CD4-positive, alpha-beta T cell (primary cell): ENCODE measurements at regions not wholly inside any gene's neighbourhood (a gene's known extent, or its start where the extent isn't known, plus 50 kb on each side); places are given as distances from the start of the nearest gene placed in this dataset.

ENCODE experiments used
- ATAC-seq: fragments of 200-7000 bp; cut with Tn5 transposase; one replicate; pipeline ENCODE4 v1.10.0; 2022; ENCODE audit warnings: mild to moderate bottlenecking; ENCODE audit not compliant: poor library complexity
- CTCF ChIA-PET: fragments of 350-600 bp; sonication (Branson Sonifier 250); formaldehyde crosslinking; loops from one replicate; lab custom pipeline; 2021; ENCODE audit warnings: antibody characterized with exemption, inconsistent platforms; lab: Charles Lee
- POLR2A ChIA-PET: fragments of 350-600 bp; sonication (Branson Sonifier 250); formaldehyde crosslinking; loops from one replicate; lab custom pipeline; 2021; ENCODE audit warnings: antibody characterized with exemption, inconsistent platforms; lab: Charles Lee
- DNase-seq, 14 experiments: peaks; one replicate each; pipeline ENCODE4 v3.0.0-alpha.2; 2013 to 2020; ENCODE audit warnings: mixed read lengths in 2 of 14
- H3K27ac ChIP-seq, 2 donors: one replicate each; pipeline versions ENCODE4 v1.5.1 to v1.7.0; 2013; ENCODE audit warnings: low read length in 2 of 2, low read depth in 1 of 2, mild to moderate bottlenecking in 1 of 2
- H3K27me3 ChIP-seq, 2 experiments: 1 replicate in 1 of 2; 2 replicates in 1 of 2; pipeline versions ENCODE4 v1.6.1 to v1.7.0; 2013; ENCODE audit warnings: low read length in 2 of 2, control low read depth in 1 of 2, mild to moderate bottlenecking in 1 of 2, moderate library complexity in 1 of 2; ENCODE audit not compliant: insufficient read depth in 2 of 2, control insufficient read depth in 1 of 2
- H3K36me3 ChIP-seq: one replicate; pipeline ENCODE4 v1.6.1; 2013; ENCODE audit warnings: low read length, control low read depth; ENCODE audit not compliant: insufficient read depth
- H3K4me1 ChIP-seq: one replicate; pipeline ENCODE4 v1.6.1; 2013; ENCODE audit warnings: low read length, control low read depth; ENCODE audit not compliant: insufficient read depth
- H3K4me3 ChIP-seq: one replicate; pipeline ENCODE4 v1.5.1; 2013; ENCODE audit warnings: mild to moderate bottlenecking, low read length, moderate library complexity
- H3K9me3 ChIP-seq, 2 experiments: 1 replicate in 1 of 2; 2 replicates in 1 of 2; pipeline versions ENCODE4 v1.6.1 to v1.7.0; 2013; ENCODE audit warnings: low read length in 2 of 2, mild to moderate bottlenecking in 2 of 2, control low read depth in 1 of 2, moderate library complexity in 1 of 2; ENCODE audit not compliant: control insufficient read depth in 1 of 2, insufficient read depth in 1 of 2
- H3K27ac Mint-ChIP-seq: one replicate; pipeline ENCODE4 v1.8.0; 2020; ENCODE audit warnings: mixed read lengths
- H3K27me3 Mint-ChIP-seq: one replicate; pipeline ENCODE4 v1.8.0; 2021; ENCODE audit warnings: mixed read lengths
- H3K36me3 Mint-ChIP-seq: one replicate; pipeline ENCODE4 v1.8.0; 2021; ENCODE audit warnings: low read depth, mixed read lengths
- H3K4me1 Mint-ChIP-seq: one replicate; pipeline ENCODE4 v1.8.0; 2021; ENCODE audit warnings: low read depth, mixed read lengths
- H3K4me3 Mint-ChIP-seq: one replicate; pipeline ENCODE4 v1.8.0; 2020; ENCODE audit warnings: mild to moderate bottlenecking, mixed read lengths
- H3K9me3 Mint-ChIP-seq: one replicate; pipeline ENCODE4 v1.8.0; 2020; ENCODE audit warnings: mixed read lengths
- CTCF ChIP-seq: fragments of 200-600 bp; IDR thresholded peaks from one replicate; pipeline ENCODE4 v1.8.0; 2022; ENCODE audit warnings: antibody characterized with exemption, mild to moderate bottlenecking
- intact Hi-C, 2 experiments: fragments of 100-400 bp; cut with DNase I in 1 of 2; cut with micrococcal nuclease in 1 of 2; formaldehyde crosslinking; loops; one replicate each; pipeline versions ENCODE4 v1.15.1 to v1.9.0; 2023 to 2025; cut with DNase I, micrococcal nuclease

GRCh38 chr12:89787763-89788162 lies 79.1 kb upstream of the ATP2B1 start:
- H3K27me3 ChIP-seq, result no peaks in the 10 kb centered on the region
- H3K36me3 ChIP-seq, result no peaks in the 10 kb centered on the region
- POLR2A ChIA-PET, result no interaction called here
- Mint-ChIP-seq H3K4me1 (no peaks in the 10 kb centered on the region), H3K4me3 (no peak overlapping the region), H3K27me3 (no peaks in the 10 kb centered on the region), H3K9me3 (peaks cover 7% of the 10 kb centered on the region), H3K36me3 (peaks cover 7% of the 10 kb centered on the region), H3K27ac (no peak overlapping the region)
- intact Hi-C loops, result no loop called here
- H3K4me1 ChIP-seq, result no peaks in the 10 kb centered on the region
- ATAC-seq (no peak), DNase-seq (peak in 1 of 14 experiments; percentile 11)
- peaks cover 9 to 13% of the 10 kb centered on the region in 2 experiments for H3K9me3 ChIP-seq
- no peak for TF ChIP-seq CTCF
- CTCF ChIA-PET, result no interaction called here
- H3K4me3 ChIP-seq, result no peak overlapping the region
- H3K27ac ChIP-seq, result no peak overlapping the region

GRCh38 chr12:89786177-89786810 lies 77.7 kb upstream of the ATP2B1 start:
- ChIA-PET POLR2A (no interaction called here), CTCF (no interaction called here)
- ATAC-seq, result no peak
- Histone ChIP-seq H3K4me1 (no peaks in the 10 kb centered on the region), H3K4me3 (no peak overlapping the region), H3K27ac (no peak overlapping the region), H3K9me3 (peaks cover 9 to 13% of the 10 kb centered on the region in 2 experiments), H3K36me3 (no peaks in the 10 kb centered on the region), H3K27me3 (no peaks in the 10 kb centered on the region)
- H3K9me3 Mint-ChIP-seq, result peaks cover 7% of the 10 kb centered on the region
- H3K36me3 Mint-ChIP-seq, result peaks cover 7% of the 10 kb centered on the region
- DNase-seq, result no peak
- H3K4me1 Mint-ChIP-seq, result no peaks in the 10 kb centered on the region
- H3K27ac Mint-ChIP-seq, result no peak overlapping the region
- intact Hi-C loops, result no loop called here
- no peak overlapping the region for H3K4me3 Mint-ChIP-seq
- no peaks in the 10 kb centered on the region for H3K27me3 Mint-ChIP-seq
- no peak for TF ChIP-seq CTCF

- no peak for TF ChIP-seq CTCF
- no peak overlapping the region for H3K27ac Mint-ChIP-seq
- Histone ChIP-seq H3K9me3 (peaks cover 9 to 13% of the 10 kb centered on the region in 2 experiments), H3K27ac (no peak overlapping the region), H3K4me1 (no peaks in the 10 kb centered on the region), H3K36me3 (no peaks in the 10 kb centered on the region), H3K27me3 (no peaks in the 10 kb centered on the region), H3K4me3 (no peak overlapping the region)
- DNase-seq (peak in 2 of 14 experiments; percentile 47 to 53), ATAC-seq (no peak)
- H3K9me3 Mint-ChIP-seq, result peaks cover 7% of the 10 kb centered on the region
- H3K27me3 Mint-ChIP-seq, result no peaks in the 10 kb centered on the region
- H3K36me3 Mint-ChIP-seq, result peaks cover 7% of the 10 kb centered on the region
- intact Hi-C loops, result no loop called here
- H3K4me3 Mint-ChIP-seq, result no peak overlapping the region
- no peaks in the 10 kb centered on the region for H3K4me1 Mint-ChIP-seq
- CTCF ChIA-PET, result no interaction called here
- POLR2A ChIA-PET, result no interaction called here
Observed at GRCh38 chr12:89783359-89784060, 74.9 kb upstream of the ATP2B1 start.
